ENCODE measurements at regions not wholly inside any gene's neighbourhood (a gene's known extent, or its start where the extent isn't known, plus 50 kb on each side); places are given as distances from the start of the nearest gene placed in this dataset.

DNA sequence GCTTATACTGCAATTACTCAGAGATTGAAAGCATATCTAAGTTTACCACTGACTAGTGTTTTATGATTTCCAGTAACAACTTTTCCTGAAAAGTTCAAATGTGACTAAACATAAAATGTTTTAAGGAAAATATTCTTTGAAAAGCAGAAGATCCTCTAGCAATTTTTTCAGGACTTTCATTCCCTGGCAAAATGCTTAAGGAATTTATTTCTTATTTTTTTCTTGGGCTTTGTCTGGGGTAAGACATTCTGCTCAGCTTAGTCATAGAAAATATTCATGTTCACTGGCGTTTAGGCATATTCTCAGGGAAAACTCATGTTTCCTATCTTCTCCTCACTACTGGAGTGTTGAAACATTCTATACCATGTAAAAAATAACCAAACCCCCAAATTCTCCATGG lies 235.3 kb upstream of the CEP162 start:
- DNase-seq (ENCODE audit: low spot score) = no peak

- DNase-seq (ENCODE audit: low spot score) = no peak
These were observed 234.0 kb upstream of the CEP162 start for GRCh38 chr6:84461461-84461860.

DNA sequence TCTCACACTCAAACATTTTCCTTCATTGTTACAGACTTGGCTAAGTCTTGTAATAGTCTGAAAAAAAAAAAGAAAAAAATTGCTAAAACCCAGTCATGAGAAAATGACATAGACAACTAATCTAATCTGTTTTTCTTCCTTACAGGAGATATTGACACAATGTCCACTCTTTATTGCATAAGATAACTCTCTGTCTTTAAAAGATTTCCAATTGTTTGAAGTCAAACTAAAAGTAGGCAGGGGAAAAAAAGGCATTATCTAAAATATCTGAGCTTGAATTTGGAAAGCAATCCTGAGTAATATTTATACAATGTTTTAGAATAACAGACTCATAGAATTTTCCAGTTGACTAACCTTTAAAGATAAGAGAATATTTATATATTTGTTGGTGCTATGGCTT lies 233.0 kb upstream of the CEP162 start:
- no peak for DNase-seq (ENCODE audit: low spot score)

DNA sequence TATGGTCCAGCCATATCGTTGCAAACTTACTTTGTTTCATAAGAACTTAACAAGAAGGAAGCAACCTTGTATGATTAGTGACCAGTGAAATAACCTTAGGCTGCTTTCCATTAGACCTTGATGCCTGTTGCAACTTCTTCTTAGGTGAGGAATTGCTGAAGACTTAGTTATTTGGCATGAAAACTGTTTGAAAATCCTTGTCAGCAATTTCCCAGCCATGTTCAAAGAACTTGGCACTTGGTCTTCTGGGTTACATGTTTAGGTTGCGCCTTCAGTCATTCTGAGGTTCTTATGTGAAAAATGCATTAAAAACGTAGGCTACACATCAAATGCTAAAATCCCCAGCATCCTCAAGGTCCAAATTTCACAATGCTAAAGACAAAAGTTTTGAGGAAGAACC lies 232.0 kb upstream of the CEP162 start:
- DNase-seq (ENCODE audit: low spot score) = no peak

DNA sequence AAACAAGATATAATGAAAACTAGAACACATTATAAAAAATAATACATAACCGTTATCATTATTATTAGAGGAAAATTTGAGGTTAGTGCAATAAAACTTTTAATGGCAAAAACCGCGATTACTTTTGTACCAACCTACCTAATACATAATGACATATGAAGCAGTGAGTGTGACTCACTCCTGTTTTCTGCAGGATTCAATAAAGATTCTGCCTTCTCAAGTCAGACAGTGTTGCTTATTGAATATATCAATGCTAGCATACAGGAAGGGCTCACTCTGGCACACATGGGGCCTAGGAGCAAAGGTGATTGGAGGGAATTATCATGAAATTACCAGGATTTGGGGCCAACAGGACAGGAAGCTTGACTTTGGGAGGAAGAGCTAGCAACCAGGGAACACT lies 230.8 kb upstream of the CEP162 start:
- DNase-seq (ENCODE audit: low spot score) = no peak

DNA sequence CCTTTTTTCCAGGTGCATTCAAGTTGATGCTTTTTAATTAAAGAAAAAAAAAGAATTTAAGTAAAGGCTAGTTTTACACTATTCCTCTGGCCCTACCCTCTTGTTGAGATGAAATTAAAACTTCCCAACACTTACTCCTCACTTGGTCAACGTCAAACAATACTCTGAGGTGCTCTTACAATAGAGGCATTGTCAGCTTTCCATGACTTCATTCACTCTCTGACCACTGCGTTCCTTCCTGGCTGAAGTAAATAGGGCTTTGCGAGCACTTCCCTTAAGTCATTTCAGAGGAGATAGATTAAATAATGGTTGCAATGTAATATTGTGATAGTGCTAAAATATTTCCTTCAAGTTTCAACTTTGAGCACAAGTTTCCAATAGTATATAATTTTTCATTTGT lies 229.8 kb upstream of the CEP162 start:
- no peak for DNase-seq (ENCODE audit: low spot score)

GRCh38 chr6:84456803-84457202 lies 229.4 kb upstream of the CEP162 start:
- DNase-seq (ENCODE audit: low spot score) = no peak

DNA sequence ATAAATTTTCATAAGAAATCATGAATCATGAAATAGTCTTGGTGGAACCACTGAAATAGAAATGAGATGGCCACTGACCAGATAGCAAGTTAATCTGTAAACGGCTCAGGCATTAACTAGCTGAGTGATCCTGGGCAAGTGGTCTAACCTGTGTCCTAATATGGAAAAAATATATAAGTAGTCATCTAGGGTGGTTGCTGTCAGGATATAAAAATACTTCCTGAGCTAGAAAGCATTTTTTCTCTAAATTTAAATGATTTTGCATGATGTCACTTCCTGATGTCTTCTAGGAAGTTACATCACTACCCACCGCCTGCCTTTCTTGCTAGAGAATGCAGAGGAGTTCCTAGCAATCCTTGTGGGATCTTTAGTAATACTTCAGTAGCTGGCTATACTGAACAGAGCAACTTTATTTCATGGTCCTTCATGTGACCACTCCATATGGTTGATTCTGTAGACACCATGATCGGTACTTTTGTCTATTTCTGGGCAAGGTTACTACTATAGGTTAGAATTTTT lies 228.1 kb upstream of the CEP162 start:
- DNase-seq (ENCODE audit: low spot score) = no peak

DNA sequence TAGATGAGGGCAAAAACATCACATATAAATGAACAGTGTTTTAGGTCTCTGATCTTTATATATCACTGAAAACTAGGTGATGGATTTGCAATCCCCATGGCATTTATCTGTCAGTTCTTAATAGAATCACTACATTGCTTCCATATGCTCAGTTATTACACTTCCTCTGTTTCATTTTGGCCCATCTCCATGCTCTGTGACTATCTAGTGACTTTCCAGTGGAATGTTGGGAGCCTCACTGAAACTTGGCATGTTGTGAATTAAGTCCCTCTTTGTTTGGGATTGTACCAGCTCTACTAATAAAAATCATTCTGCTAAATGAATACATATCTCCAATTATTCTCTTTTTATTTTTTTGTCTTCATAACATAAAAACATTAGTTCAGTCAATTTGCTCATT lies 226.1 kb upstream of the CEP162 start:
- DNase-seq (ENCODE audit: low spot score) = no peak

DNA sequence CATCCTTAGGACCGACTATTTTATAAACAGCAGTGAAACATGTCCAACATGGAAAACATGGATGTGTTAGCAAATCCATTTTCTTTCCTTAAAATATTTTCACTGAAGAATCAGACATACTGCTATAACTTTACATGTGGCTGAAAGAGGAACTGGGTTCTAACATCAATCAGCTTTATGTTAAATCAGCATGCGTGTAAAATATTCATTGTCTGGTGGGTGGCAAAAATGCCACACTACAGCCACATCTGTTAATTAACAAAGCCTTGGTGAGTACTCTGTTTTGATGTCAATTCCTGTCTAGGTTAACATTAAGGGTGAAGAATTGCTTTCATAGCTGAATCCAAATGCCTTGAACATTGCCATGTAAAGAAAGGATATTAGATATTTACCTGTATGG lies 222.6 kb upstream of the CEP162 start:
- no peak for DNase-seq (ENCODE audit: low spot score)

DNA sequence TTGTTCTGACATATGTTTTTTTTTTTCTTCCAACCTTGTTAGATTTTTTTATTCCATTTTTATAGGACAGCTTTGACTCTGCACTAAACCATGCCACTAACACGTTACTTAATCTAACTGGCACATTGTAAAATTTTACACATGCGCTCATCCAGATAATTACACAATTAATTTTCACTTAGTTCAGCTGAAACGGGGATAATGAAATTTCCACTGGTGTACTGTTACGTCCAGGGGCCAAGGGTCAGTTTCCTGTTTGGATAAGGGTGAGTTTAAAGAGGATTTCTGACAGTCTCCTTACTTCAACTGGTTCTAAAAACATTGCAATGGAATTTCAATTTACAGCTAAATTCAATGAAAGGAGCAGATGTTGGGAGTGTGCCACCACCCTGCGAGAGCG lies 221.8 kb upstream of the CEP162 start:
- no peak for DNase-seq (ENCODE audit: low spot score)

DNA sequence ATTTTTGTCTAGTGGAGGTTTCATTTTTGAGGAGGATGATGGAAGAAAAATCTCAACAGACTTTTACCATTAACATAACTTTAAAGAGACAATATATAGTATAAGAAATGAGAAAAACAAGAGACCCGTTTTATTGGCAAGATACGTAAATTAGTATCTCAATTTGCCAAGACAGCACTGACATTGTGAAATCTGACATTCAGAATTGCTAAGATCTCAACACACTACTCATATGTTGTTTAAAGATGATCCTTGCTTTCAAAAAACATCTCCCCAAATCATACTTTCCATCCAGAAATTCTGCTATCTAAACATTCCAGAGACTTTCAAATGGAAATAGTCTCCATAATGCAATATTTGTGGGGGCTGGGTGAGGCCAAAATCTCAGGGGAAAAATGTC lies 220.9 kb upstream of the CEP162 start:
- no peak for DNase-seq (ENCODE audit: low spot score)

DNA sequence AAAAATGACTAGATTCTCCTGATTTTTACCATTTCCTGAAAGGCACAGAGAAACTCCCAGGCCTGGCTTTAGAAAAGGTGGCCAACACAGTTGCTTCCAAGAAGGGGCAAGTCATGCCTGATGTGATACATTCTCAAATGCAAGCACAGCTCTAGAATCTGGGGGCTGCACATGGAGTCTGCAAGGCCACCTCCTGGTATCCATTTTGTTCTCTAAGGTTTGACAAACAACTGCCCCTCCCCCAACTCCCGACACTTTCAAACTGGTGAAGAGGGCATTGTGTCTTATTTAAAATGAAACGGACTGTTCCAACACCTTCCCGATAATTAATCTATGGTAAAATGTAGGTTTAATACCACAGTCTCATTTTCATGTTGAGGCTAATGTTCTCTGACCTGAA lies 220.2 kb upstream of the CEP162 start:
- DNase-seq (ENCODE audit: low spot score) = no peak

DNA sequence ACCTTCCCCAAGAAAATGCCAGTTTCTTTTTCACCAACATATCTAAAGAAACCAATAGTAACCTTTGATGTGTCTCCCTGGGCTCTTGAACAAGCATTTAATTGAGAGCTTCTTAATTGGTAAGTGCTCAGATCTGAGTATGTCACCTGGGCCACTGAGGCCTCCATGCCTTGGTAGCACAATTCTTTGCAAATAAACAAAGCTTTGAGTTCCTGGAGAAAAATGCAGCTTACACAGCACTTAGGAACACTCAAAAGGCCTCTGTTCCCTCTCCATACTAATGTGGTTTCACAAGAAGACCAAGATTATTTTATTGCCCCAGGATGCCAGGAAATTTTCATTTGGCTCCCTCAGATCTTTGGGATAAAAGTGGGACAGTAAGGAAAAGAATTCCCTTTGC lies 217.6 kb upstream of the CEP162 start:
- DNase-seq (ENCODE audit: low spot score) = no peak

DNA sequence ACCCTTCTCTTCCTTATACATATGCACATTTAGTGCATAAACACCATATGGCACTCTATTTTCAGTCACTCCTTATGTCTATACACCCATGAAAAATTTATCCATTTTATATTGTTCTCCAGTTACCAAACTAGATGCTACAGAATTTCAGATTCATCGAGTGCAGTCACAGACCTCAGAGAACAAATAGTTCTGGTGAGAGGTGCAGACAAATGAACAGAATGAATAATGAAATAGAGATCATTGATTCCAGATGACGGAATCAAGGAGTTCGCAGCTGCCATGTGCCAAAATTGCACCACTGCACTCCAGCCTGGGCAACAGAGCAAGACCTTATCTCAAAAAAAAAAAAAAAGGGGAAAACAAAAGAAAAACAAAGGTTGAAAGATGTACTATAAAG lies 214.8 kb upstream of the CEP162 start:
- DNase-seq (ENCODE audit: low spot score) = no peak

GRCh38 chr6:84441456-84441855 lies 214.0 kb upstream of the CEP162 start:
- no peak for DNase-seq (ENCODE audit: low spot score)

GRCh38 chr6:84434550-84434949 lies 207.1 kb upstream of the CEP162 start:
- no peak for DNase-seq (ENCODE audit: low spot score)

- DNase-seq (ENCODE audit: low spot score) = no peak
These were observed 205.2 kb upstream of the CEP162 start for GRCh38 chr6:84432619-84433018.

- peak; percentile 26 for DNase-seq (ENCODE audit: low spot score)
These were observed 201.0 kb upstream of the CEP162 start for GRCh38 chr6:84428300-84428907.

DNA sequence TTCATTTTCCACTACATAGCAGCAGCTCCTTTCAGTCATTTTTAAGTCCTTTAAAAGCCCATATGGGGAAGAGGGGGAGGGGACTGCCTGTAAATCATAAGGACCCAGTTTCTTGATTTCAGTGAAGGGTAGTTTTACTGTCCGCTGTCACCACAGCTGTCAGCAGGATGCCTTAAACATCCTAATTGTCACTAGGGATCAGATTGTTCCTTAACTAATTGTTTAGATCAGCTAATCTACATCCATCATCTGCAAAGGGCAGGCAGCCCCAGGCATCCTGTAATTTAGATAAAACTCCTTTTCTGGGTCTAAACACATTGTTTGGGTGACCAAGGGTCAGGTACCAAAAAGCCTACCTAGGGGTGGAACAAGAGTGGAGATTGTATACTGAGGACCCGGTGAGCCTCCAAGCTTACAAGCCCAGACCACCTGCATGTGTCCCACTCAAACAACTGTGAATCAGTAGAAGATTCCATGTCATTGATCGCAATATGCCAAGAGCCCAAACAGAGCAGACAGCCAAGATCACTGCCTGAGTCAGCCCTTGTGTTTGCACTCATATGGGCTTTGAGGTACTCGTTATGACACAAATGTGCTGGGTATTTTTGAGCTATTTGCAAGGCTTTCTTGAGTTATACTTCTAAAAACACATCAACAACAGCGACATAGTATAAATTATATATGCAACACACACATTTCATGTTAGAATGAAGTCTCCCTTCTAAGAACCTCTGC lies 198.7 kb upstream of the CEP162 start:
- DNase-seq (ENCODE audit: low spot score) = no peak

DNA sequence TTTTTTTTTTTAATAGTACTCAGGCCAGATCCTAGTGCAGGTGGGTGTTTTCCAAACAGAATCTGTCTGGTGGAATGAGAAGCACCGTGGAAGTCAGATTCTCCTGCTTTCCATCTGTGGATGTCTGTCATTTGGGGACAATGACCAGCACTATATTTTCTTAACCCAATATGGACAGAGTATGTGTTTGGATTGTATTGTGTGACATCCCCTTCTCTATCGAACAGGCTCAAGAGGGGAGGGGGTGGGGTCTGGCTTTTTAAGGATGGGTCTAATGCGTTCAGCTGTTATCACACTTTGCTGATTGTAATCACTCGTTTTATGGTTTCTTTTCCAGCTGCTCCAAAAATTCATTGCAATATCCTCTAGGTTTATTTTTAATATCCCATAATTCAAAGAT lies 197.5 kb upstream of the CEP162 start:
- DNase-seq (ENCODE audit: low spot score) = no peak

- peak; percentile 22 for DNase-seq (ENCODE audit: low spot score)
These were observed 195.0 kb upstream of the CEP162 start for GRCh38 chr6:84422380-84422968.

GRCh38 chr6:84421031-84421430 lies 193.6 kb upstream of the CEP162 start:
- DNase-seq (ENCODE audit: low spot score) = no peak

- no peak for DNase-seq (ENCODE audit: low spot score)
These were observed 189.8 kb upstream of the CEP162 start for GRCh38 chr6:84417260-84417659.
